Choroid plexus epithelial cell (primary cell): ENCODE measurements at regions not wholly inside any gene's neighbourhood (a gene's known extent, or its start where the extent isn't known, plus 50 kb on each side); places are given as distances from the start of the nearest gene placed in this dataset.

Source experiments
- DNase-seq: peaks from one replicate; pipeline ENCODE4 v3.0.0-alpha.2; 2010; ENCODE audit warnings: low read depth
- H3K4me3 ChIP-seq: 2 replicates; pipeline ENCODE4 v1.5.1; 2011; ENCODE audit warnings: low read depth, mild to moderate bottlenecking, control low read depth, low read length, moderate library complexity
- CTCF ChIP-seq: conservative IDR thresholded peaks from 2 replicates; pipeline ENCODE4 v1.5.1; 2011; ENCODE audit warnings: low read depth, mild to moderate bottlenecking, control low read depth, inconsistent platforms, low read length, moderate library complexity

- no peak overlapping the region for H3K4me3 ChIP-seq
- no peak for TF ChIP-seq CTCF
- no peak for DNase-seq
Observed at GRCh38 chr9:82206946-82207345, 218.4 kb downstream of the SPATA31D1 start.

GRCh38 chr9:82208741-82209450 is 220.3 kb downstream of the SPATA31D1 start:
- DNase-seq = no peak
- H3K4me3 ChIP-seq = no peak overlapping the region
- TF ChIP-seq CTCF = no peak

DNA sequence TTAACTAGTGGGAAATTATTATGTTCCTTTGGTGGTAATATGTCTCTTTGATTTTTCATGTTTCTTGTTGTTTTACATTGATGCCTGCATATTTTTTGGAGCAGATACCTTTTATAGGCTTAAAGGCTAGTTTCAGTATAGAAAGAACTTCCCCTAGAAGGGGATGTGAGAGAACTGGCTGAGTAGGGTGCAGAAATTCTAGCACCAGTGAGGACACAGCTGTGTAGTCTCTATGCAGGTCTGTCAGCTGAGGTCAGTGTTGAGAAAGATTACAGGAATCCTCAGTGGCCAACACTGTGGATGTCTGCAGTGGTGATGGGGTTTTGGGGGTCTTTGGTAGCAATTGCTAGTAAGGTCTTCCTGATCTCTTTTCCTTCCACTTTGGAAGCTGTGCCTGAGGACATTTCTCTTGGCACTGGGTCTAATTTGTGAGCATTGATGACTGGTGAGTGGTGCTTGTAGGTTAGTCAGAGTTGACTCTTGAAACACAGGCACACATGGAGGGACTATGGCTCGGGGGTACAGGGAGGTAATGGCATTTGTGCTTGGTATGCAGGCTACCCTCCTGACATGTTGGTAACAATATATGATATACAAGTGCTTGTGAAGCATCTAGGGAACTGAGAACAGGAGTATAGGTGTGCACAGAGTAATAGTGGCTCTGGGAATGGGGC is 221.4 kb downstream of the SPATA31D1 start:
- TF ChIP-seq CTCF = no peak
- H3K4me3 ChIP-seq = no peak overlapping the region
- no peak for DNase-seq

DNA sequence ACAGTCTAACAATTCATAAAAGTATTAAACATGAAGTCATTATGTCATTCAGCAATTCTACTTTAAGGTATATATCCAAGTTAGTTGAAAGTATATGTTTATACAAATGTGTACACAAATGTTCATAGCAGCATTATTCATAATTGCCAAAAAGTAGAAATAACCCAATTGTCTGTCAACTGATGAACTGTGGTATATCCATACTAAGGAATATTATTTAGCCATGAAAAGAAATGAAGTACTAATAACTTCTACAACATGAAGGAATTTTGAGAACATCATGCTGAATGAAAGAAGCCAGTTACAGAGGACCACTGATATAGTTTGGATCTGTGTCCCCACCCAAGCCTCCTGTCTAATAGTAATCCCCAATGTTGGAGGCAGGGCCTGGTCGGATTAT is 224.3 kb downstream of the SPATA31D1 start:
- no peak overlapping the region for H3K4me3 ChIP-seq
- TF ChIP-seq CTCF = no peak
- DNase-seq = no peak

DNA sequence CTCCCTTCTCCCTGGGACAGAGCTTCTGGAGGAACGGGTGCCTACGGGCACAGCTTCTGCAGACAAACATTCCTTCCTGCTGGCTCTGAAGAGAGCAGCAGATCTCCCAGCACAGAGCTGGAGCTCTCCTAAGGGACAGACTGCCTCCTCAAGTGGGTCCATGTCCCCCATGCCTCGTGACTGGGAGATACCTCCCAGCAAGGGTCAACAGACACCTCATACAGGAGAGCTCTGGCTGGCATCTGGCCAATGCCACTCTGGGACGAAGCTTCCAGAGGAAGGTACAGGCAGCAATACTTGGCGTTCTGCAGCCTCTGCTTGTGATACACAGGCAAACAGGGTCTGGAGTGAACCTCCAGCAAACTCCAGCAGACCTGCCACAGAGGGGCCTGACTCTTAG is 227.9 kb downstream of the SPATA31D1 start:
- H3K4me3 ChIP-seq = no peak overlapping the region
- no peak for TF ChIP-seq CTCF
- DNase-seq = no peak

- H3K4me3 ChIP-seq = no peak overlapping the region
- no peak for TF ChIP-seq CTCF
- DNase-seq = peak; percentile 45
Observed at GRCh38 chr9:82223442-82223841, 234.9 kb downstream of the SPATA31D1 start.

GRCh38 chr9:82231411-82231810 is 242.8 kb downstream of the SPATA31D1 start:
- H3K4me3 ChIP-seq = no peak overlapping the region
- no peak for TF ChIP-seq CTCF
- DNase-seq = no peak
